DMS114 treated with DMSO at 0.1 percent for 48 hours (cell line): ENCODE measurements at regions not wholly inside any gene's neighbourhood (a gene's known extent, or its start where the extent isn't known, plus 50 kb on each side); places are given as distances from the start of the nearest gene placed in this dataset.
"Not testable (repeated sequence)": the region's sequence is repeated elsewhere in the genome, so short reads cannot be mapped to it uniquely, and the experiment has no call there.

ENCODE experiments used
- DNase-seq: peaks from one replicate; lab custom pipeline; 2025; ENCODE audit not compliant: unreplicated experiment; lab: John Stamatoyannopoulos, UW

DNA sequence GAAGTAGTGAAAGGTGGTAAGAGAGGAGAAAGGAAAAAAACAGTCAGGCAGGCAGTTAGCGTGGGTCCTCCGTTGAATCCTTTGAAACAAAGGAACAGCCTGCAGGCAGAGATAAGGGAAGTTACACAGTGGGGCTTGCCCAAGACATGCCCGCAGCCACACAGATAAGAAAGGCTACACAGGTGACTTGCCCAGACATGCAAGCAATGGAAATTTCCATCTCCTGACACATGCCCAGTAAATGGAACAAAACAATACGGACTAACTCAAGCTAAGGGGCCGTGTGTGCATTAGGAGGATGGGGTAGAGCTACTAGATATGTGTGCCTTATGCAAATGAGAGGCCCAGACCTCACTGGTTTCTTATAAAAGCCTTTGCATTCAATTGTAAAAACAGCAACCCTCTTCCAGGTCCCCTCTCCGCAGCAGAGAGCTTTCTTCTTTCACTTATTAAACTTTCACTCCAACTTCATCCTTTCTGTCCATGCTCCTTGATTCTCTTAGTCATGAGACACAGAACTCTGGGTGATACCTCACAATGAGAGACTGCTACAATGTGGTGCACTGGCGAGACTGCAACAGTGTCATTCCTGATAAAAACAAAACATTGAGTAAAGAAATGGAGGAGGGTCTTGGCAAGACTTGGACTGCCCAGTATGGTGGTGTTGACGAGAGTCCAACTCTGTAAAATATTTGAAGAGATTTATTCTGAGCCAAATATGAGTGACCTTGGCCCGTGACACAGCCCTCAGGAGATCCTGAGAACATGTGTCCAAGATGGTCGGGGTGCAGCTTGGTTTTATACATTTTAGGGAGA lies 997.4 kb upstream of the PRKX start:
- DNase-seq, result no peak

DNA sequence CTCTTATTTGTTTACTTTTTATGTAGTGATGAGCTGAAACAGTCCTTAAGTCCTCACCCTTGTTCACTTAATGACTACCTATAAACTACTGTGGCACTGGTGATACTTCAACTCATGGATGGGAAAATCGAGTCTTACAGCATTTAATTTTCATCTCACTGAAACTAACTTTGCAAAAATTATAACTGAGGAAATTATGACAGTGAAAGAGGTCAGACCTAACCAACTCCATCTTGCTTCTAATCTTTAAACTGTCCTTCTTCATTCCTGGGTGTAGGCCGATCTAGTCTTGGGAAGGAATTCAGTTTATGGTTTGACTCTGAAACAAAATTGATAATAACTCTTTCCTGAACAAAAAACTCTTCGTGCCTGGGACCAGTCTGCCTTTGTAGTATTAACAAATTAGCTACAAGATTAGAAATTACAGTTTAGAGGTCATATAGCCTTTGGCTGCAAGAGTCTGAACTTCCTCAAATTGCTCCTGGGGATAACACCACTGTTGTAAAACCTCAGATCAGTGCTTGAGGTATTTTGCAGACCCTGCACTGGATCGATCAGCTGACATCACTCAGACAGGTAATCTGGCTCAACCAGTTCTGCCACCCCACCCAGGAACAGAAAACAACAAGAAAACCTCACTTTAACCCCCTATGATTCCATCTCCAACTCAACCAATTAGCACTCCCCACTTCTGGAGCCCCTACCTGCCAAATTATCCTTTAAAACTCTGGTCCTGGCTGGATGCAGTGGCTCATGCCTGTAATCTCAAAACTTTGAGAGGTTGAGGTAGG lies 995.7 kb upstream of the PRKX start:
- DNase-seq, result no peak

DNA sequence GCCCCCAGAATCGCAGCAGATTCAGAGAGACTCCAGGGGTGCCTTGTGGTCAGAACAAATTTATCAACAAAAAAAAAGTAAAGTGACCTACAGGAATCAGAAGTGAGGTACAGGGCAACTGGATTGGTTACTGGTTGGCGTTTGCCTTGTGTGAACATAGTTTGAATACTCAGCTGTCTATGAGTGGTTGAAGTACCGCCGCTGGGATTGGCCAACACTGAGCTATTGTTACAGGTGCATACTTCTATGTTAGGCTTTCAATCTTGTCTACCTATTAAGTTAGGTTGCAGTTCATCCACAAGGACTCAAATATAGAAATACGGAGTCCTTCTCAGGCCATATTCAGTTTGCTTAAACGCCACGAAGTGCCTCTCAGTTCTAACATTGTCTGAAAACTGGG lies 993.5 kb upstream of the PRKX start:
- DNase-seq, result no peak

DNA sequence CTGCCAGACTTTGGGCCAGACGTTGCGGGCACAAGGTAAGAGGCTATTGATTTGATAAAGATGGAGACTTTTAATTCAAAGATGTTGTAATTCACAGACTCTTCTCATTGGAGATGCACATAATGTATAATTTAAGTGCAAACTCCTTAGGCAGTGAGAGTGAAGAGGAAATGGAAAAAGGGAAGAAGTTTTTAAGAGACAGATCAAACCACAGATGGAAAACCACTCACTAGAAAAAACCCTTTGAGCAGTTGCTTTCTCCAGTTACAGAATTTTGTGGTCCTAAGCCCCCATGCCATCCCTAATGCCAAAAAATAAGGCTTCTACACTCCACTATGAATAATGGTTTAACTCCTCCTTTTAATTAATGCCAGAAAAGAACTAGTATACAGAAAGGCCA lies 977.1 kb upstream of the PRKX start:
- no peak for DNase-seq

DNA sequence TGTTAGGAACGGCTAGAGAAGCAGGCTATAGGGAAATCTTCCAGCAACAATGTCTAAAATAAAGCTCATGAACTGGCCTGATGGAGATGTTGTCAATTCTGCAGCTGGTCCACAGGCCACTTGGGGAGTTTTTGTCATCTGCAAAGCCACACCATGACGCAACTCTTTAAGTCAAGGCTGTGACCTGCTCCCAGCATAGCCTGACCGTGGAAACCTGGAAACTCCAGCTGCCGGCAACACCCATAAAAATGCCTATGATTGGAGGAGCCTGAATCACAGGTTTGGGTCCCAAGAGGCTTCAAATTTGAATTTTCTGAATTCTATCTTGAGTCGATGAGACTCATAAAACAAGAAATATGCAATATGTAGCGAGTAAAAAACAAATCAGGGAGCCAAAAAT lies 969.2 kb upstream of the PRKX start:
- DNase-seq, result no peak

DNA sequence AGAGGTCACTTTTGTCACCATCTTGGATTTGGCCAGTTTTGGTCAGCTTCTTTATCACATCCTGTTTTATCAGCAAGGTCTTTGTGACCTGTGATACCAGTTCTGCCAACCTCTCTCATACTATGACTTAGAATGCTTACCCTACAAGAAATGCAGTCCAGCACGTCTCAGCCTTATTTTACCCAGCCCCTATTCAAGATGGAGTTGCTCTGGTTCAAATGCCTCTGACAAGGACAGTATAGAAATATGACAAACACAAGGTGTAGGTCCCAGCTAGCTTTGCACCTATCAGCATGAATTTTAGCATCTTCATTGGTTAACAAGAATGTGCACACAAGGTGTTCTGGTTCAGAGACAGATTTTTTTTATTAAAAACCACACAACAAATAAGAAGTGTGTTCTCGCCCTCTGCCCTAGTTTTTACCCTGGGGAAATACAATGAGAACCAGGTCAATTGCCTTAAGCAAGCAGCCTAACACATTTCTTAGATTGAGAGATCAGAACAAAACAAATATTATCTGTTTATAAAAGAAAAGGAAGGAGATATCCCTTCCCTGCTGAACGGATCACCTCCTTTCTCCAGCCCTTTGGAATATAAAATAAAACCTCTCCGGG lies 962.3 kb upstream of the PRKX start:
- DNase-seq, result no peak

DNA sequence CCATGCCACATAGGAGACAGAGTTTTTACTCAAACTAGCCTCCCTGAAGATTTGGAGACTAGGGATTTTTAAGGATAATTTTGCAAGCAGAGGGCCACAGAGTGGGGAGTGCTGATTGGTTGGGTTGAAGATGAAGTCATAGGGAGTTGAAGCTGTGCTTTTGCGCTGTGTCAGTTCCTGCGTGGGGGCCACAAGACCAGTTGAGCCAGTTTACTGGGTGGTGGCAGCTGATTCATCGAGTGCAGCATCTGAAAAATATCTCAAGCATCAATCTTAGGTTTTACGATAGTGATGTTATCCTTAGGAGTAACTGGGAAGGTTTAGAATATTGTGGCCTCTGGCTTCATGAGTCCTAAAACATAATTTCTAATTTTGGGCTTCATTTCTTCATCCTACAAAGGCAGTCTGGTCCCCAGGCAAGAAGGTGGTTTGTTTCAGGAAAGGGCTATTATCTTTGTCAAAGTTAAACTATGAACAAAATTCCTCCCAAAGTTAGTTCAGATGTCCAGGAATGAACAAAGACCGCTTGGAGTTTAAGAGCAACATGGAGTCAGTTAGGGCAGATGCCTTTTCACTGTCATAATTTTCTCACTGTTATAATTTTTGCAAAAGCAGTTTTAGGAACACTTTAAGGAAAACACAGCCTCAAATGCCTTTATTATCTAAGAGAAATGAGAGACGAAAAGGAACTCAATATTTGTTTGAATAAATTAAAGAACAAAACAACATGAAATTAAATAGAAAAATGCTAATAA lies 960.8 kb upstream of the PRKX start:
- DNase-seq, result no peak

DNA sequence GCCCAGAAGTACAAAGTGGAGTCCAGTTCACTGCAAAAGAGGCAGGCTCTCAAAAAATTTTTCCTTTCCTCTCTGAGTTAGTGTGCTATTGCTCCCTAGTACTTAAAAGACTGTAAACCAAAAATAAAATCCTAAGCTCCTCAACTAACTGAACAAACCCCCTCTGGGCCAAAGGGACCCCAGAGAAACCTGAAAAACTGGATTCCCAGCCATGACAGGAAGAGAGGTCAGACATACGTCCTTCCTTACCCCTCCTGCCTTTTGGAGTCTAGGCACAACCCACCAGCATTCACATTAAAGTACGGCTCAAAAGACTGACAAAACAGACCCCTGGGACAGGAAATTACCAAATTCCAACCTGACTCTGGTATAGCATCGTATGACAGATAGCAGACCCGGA lies 957.9 kb upstream of the PRKX start:
- no peak for DNase-seq

DNA sequence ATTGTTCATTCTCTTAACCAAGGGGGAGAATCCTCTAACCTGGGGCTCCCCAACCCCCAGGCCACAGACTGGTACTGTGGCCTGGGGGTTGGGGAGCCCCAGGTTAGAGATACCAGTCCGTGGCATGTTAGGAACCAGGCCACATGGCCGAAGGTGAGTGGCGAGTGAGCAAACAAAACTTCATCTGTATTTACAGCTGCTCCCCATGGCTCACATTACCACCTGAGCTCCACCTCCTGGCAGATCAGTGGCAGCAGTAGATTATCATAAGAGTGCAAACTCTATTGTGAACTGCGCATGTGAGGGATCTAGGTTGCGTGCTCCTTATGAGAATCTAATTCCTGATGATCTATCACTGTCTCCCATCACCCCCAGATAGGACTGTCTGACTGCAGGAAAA lies 957.2 kb upstream of the PRKX start:
- DNase-seq, result no peak

DNA sequence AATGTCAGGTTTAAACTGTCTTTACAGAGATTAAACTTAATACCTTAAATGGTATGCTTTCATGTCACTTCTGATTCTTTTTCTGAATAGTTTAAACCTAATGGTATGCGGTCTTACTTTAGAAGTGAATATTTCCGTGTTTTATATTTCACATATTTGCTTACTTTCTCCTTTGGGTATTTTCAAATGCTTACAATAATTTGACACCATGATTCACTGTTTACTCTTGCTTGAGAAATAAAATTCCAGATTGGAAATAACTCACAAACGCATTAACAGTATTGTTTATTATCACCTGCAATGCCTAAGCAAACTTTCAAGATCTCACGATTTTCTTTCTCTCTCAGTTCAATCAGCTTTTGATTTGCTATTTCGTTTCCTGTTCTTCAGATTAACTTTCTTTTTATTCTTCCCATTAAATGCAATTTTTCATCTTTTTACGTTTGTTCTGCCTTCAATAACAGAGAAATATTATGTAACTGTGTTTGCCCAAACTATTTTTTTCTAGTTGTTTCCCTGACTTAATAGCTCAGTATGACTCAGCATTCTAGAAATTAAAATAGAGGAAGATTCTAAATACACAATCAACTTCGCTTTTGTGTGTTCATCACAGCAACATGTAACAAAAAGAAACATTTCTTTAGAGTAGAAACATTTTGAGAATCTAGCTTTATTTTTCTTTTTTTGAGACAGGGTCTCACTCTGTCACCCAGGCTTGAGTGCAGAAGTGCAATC lies 955.5 kb upstream of the PRKX start:
- no peak for DNase-seq

DNA sequence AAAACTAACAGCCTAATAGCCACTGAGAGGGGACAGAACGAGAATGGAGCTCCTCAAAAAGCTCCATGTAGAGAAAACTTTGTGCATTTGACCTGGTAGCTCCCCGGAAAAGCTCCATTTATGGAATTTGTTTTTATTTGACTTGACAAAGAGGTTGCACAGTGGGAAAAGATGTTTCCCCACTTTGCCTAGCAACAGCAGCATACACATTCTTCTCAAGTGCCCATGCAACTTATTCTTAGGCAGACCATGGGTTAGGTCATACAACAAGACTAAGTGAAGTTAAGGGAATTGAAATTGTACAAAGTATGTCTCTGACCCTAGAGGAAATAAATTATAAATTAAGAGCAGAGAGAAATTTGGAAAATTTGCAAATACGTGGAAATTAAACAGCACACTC lies 949.6 kb upstream of the PRKX start:
- DNase-seq, result no peak

DNA sequence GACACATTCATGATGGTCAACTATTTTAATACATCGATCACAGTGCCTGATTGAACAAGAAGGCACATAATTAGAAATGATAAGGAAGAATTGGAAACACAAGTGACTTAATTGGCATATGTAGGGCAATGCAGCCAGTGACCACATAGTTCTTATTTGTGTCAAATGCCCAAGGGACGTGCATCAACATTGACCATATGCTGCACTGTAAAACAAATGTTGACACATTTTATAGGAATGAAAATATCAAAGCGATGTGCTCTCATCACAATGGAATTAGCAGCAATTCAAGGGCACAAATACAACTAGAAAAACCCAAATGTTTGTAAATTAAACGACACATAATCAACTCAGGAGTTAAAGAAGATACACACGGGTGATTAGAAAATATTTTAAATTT lies 948.3 kb upstream of the PRKX start:
- DNase-seq, result no peak

DNA sequence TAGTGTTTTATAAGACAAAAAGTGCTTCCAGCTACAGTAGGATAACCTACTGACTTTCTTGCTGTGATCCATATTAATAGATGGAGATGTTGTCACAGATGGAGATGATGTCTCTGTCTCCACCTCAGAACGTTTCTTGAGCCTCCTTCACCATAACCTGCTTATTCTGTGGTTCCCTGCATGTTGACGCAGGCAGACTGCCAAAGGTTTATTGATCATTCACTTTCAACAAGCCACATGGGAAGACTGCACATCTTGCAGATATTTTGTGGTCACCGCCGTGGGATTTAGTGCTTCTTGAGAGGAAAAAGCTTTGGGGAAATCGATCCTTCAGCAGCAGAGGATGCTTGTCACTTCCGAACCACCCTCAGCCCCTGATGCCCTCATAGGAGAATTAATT lies 943.0 kb upstream of the PRKX start:
- no peak for DNase-seq

DNA sequence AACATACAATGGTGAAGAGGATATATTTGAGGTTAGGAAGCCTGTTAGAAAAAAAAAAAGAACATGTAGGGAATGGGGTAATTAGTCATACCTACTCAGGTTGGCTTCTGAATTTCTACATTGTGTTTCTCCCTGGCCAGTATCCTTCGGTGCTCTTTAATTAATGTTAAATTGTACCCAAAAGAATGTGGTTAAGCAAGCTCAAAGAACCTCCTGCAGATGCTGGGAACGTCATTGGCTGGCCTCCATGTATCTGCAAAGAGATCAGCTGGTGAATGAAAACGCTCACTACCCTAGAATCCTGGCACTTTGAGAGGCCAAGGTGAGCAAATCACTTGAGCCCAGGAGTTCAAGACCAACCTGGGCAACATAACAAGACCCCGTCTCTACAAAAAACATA lies 942.3 kb upstream of the PRKX start:
- no peak for DNase-seq

DNA sequence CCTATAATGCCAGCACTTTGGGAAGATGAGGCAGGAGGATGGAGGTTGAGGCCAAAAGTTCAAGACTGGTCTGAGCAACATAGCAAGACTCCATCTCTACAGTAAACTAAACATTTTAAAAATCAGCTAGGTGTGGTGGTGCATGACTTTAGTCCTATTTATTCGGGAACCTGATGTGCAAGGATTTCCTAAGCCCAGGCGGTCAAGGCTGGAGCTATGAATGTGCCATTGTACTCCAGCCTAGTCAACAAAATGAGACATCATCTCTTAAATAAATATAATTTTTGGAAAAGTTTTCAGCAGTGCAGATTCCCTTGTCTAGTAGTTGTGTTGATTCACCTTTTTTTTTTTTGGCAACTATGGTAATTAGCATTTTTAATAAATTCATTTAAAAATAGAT lies 928.7 kb upstream of the PRKX start:
- DNase-seq, result no peak

DNA sequence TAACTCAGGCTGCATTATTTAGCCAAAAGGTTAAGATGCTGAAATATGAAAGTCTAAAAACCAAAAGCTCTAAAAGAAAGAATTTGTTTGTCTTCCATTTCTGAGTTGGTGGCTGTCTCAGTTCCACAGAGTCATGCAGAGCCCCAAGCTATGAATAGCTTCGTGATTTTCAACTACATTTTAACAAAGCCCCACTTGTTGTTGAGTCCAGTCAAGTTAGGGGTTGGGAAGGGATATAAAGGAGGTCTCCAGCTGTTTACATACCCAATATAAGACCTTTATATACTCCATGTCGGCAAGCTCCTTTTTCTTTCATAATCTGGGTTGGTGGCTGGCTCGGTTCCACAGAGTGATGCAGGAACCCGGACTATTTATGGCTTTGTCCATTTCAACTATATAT lies 924.6 kb upstream of the PRKX start:
- no peak for DNase-seq

DNA sequence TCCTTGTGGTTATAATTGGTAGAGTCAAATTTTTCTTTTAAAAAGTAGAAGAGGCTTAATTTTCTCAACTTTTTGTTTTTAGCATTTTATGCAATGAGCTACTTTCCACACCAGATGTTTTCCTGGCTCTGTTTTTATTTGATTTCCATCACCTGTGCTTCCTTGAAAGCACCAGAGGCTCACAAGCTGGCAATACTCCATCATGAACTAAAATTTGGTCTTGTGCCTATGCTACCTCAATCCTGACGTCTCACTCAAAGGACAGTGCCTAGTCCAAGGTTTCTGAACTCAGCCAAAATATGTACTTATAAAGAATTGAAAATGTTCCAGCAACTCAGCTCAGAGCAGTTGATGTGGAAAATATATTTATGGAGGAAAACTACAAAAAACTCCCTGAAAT lies 914.0 kb upstream of the PRKX start:
- no peak for DNase-seq

DNA sequence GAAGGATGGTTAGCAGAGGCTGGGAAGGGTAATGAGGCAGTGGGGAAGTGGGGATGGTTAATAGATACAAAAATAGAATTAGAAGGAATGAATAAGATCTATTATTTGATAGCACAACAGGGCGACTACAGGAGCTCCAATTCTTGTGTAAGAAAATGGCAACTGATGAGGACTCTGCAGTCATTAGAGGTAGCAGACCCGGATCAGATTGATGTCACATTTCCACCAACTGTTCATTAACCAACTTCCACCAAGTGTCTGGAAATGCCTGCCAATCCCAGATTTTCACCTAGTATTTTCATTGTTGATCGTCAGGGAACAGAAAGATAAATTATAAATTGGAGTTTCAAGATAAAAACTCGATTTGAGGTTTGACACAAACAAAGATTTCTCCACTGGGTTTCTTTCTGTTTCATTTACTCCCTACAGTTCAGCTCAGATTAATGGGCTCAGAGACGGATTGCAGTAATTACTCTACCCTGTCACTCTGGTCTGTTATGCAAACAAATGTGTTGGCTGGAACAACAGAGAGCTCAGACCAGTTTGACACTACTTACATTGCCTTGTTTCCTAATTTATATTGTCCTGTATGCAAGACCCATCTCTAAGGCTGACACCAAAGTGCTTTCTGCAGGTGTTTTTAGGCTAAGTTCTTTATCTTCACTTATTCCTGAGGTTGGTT lies 909.2 kb upstream of the PRKX start:
- DNase-seq, result no peak

DNA sequence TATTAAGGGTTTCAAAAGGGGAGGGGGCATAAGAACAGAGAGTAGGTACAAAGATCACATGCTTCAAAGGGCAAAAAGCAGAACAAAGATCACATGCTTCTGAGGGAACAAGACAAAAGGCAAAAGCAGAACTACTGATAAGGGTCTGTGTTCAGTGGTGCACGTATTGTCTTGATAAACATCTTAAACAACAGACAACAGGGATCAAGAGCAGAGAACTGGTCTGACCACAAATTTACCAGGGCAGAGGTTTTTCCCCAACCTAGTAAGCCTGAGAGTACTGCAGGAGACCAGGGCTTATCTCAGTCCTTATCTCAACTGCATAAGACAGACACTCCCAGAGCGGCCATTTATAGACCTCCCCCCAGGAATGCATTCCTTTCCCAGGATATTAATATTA lies 900.2 kb upstream of the PRKX start:
- DNase-seq, result not testable (repeated sequence)

DNA sequence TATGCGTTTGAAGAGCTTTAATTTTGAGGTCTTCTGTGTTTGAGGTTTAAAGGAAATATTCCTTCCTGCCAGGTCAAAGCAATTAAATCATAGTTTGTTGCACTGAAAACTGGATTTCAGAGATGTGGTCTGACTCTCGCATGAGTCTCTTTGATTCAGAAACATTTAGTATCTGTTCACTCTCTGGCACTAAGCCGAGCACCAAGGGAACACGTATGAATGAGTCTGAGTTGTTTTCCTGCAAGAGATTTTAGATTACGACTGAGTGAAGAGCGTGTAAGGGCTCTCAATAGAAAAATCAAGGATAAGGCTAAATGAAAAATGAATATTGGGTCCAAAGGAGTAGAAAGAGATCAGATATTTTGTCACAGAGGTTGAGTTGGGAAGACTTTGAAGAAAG lies 875.4 kb upstream of the PRKX start:
- no peak for DNase-seq
